PC-3 (cell line): ENCODE measurements at regions not wholly inside any gene's neighbourhood (a gene's known extent, or its start where the extent isn't known, plus 50 kb on each side); places are given as distances from the start of the nearest gene placed in this dataset.

Experiments used
- ATAC-seq: fragments of 200-7000 bp; cut with Tn5 transposase; 2 replicates; pipeline ENCODE4 v1.9.1; 2020; ENCODE audit warnings: mild to moderate bottlenecking, moderate library complexity
- BruUV-seq: library from RNA; stranded (reverse); fragments of 400-500 nt; replicated peaks from 2 replicates; lab custom pipeline; 2021; lab: Mats Ljungman, UMichigan
- CTCF ChIA-PET: fragments of 300-600 bp; sonication (Branson Sonifier 250); formaldehyde crosslinking; loops from one replicate; lab custom pipeline; 2022; ENCODE audit warnings: antibody characterized with exemption; lab: Charles Lee
- POLR2A ChIA-PET: fragments of 300-600 bp; sonication (Branson Sonifier 250); formaldehyde crosslinking; loops from one replicate; lab custom pipeline; 2022; ENCODE audit warnings: antibody characterized with exemption; ENCODE audit not compliant: unreplicated experiment; lab: Charles Lee
- DNase-seq: peaks from one replicate; pipeline ENCODE4 v3.0.0-alpha.2; 2015
- H2AFZ ChIP-seq: fragments of 300-600 bp; sonication (generic); 2 replicates; pipeline ENCODE4 v1.6.0; 2016; ENCODE audit warnings: antibody characterized with exemption, low read length
- H3F3A ChIP-seq: fragments of 300-600 bp; sonication (generic); one replicate; pipeline ENCODE4 v1.6.0; 2017; ENCODE audit warnings: antibody characterized with exemption, low read length, control low read depth, mild to moderate bottlenecking; ENCODE audit not compliant: unreplicated experiment
- H3K27ac ChIP-seq: fragments of 300-600 bp; sonication (generic); 2 replicates; pipeline ENCODE4 v1.5.1; 2016; ENCODE audit warnings: mild to moderate bottlenecking, low read length
- H3K27me3 ChIP-seq: fragments of 300-600 bp; sonication (generic); 2 replicates; pipeline ENCODE4 v1.6.1; 2016; ENCODE audit warnings: low read length, mixed read lengths
- H3K36me3 ChIP-seq: fragments of 300-600 bp; sonication (generic); 2 replicates; pipeline ENCODE4 v1.6.1; 2016; ENCODE audit warnings: low read depth, mixed run types, low read length, mixed read lengths
- H3K4me1 ChIP-seq: fragments of 300-600 bp; sonication (generic); 2 replicates; pipeline ENCODE4 v1.5.1; 2016; ENCODE audit warnings: low read length; ENCODE audit not compliant: insufficient read depth
- H3K4me2 ChIP-seq: fragments of 300-600 bp; sonication (generic); 2 replicates; pipeline ENCODE4 v1.6.0; 2016; ENCODE audit warnings: low read length
- H3K4me3 ChIP-seq: fragments of 300-600 bp; sonication (generic); 2 replicates; pipeline ENCODE4 v1.5.1; 2016; ENCODE audit warnings: mild to moderate bottlenecking, low read length, mixed read lengths
- H3K79me2 ChIP-seq: fragments of 300-600 bp; sonication (generic); 2 replicates; pipeline ENCODE4 v1.6.1; 2017; ENCODE audit warnings: low read length, mixed read lengths
- H3K9ac ChIP-seq: fragments of 300-600 bp; sonication (generic); 2 replicates; pipeline ENCODE4 v1.6.0; 2016; ENCODE audit warnings: mild to moderate bottlenecking, low read length
- H3K9me2 ChIP-seq: fragments of 300-600 bp; sonication (generic); replicated peaks from 2 replicates; pipeline ENCODE4 v1.6.1; 2016; ENCODE audit warnings: mixed run types, low read length, mixed read lengths
- H3K9me3 ChIP-seq: fragments of 300-600 bp; sonication (generic); 2 replicates; pipeline ENCODE4 v1.6.1; 2016; ENCODE audit warnings: low read length, mixed read lengths
- H4K20me1 ChIP-seq: fragments of 300-600 bp; sonication (generic); 2 replicates; pipeline ENCODE4 v1.6.1; 2016; ENCODE audit warnings: low read length, mixed read lengths
- CTCF ChIP-seq: fragments of 300-600 bp; sonication (generic); conservative IDR thresholded peaks from 2 replicates; pipeline ENCODE4 v1.5.1; 2017; ENCODE audit warnings: antibody characterized with exemption, low read depth, mild to moderate bottlenecking, low read length
- EZH2 ChIP-seq: fragments of 300-600 bp; sonication (generic); IDR thresholded peaks from one replicate; pipeline ENCODE4 v1.6.1; 2017; ENCODE audit warnings: antibody characterized with exemption, mild to moderate bottlenecking, low read length; ENCODE audit not compliant: unreplicated experiment
- EZH2phosphoT487 ChIP-seq: fragments of 300-600 bp; sonication (generic); IDR thresholded peaks from 2 replicates; pipeline ENCODE4 v1.6.1; 2018; ENCODE audit warnings: mild to moderate bottlenecking, antibody characterized with exemption, low read length, borderline replicate concordance
- intact Hi-C: fragments of 100-400 bp; cut with micrococcal nuclease; formaldehyde crosslinking; loops from 2 replicates; pipeline ENCODE4 v1.9.0; 2023

GRCh38 chr6:141914646-141915045 is 218.1 kb upstream of the GJE1 start:
- Histone ChIP-seq H3K9me2 (no peaks in the 10 kb centered on the region), H4K20me1 (no peaks in the 10 kb centered on the region), H3K4me3 (no peak overlapping the region), H3K27me3 (no peaks in the 10 kb centered on the region), H3K9ac (no peak overlapping the region), H3K4me2 (no peak overlapping the region), H3F3A (no peaks in the 10 kb centered on the region), H3K79me2 (no peaks in the 10 kb centered on the region), H3K27ac (no peak overlapping the region), H2AFZ (no peak overlapping the region), H3K36me3 (no peaks in the 10 kb centered on the region), H3K9me3 (no peaks in the 10 kb centered on the region), H3K4me1 (no peaks in the 10 kb centered on the region)
- no peak; the same call in 1 of the 2 replicates for ATAC-seq
- ChIA-PET POLR2A (no interaction called here), CTCF (no interaction called here)
- intact Hi-C loops = no loop called here
- BruUV-seq = no TSS peak
- TF ChIP-seq EZH2phosphoT487 (no peak), EZH2 (no peak), CTCF (no peak)
- peak; percentile 3 for DNase-seq

GRCh38 chr6:141906569-141907080 is 226.1 kb upstream of the GJE1 start:
- no peak for ATAC-seq
- POLR2A ChIA-PET = no interaction called here
- no peaks in the 10 kb centered on the region for H3K9me2 ChIP-seq
- CTCF ChIA-PET = no interaction called here
- intact Hi-C loops = no loop called here
- H2AFZ ChIP-seq = no peak overlapping the region
- H3K4me2 ChIP-seq = no peak overlapping the region
- no peaks in the 10 kb centered on the region for H3K9me3 ChIP-seq
- no peaks in the 10 kb centered on the region for H4K20me1 ChIP-seq
- no peak for DNase-seq
- H3F3A ChIP-seq = no peaks in the 10 kb centered on the region
- no peaks in the 10 kb centered on the region for H3K79me2 ChIP-seq
- H3K27ac ChIP-seq = no peak overlapping the region
- no peaks in the 10 kb centered on the region for H3K36me3 ChIP-seq
- no peak overlapping the region for H3K4me3 ChIP-seq
- BruUV-seq = no TSS peak
- no peak overlapping the region for H3K9ac ChIP-seq
- H3K27me3 ChIP-seq = no peaks in the 10 kb centered on the region
- no peaks in the 10 kb centered on the region for H3K4me1 ChIP-seq
- TF ChIP-seq EZH2phosphoT487 = no peak
- no peak for TF ChIP-seq CTCF
- no peak for TF ChIP-seq EZH2

DNA sequence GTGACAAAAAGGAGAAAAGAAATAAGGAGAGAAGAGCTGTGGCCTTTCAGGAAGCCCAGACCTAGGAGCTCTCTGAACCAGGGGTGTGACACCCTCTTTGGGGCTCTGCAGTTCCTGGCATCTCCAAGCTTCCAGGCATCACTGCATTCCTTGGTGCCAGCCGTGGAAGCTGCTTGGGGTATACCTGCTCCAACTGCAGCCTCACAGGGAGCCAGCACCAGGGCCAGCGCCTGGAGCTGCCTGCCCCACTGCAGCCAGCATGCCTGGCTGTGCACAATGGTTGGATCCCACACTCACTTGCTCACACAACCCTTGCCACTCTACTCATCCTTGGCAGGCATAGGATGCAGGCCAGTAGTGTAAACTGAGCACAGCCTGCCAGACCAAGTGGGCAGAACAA is 242.1 kb upstream of the GJE1 start:
- H3K79me2 ChIP-seq = no peaks in the 10 kb centered on the region
- no peaks in the 10 kb centered on the region for H3F3A ChIP-seq
- DNase-seq = no peak
- H3K4me2 ChIP-seq = no peak overlapping the region
- no TSS peak for BruUV-seq
- ChIA-PET POLR2A (no interaction called here), CTCF (no interaction called here)
- no peak overlapping the region for H3K4me3 ChIP-seq
- TF ChIP-seq EZH2 (no peak), EZH2phosphoT487 (no peak), CTCF (no peak)
- H3K36me3 ChIP-seq = no peaks in the 10 kb centered on the region
- no peaks in the 10 kb centered on the region for H4K20me1 ChIP-seq
- no peak for ATAC-seq
- H3K9ac ChIP-seq = no peak overlapping the region
- H3K9me2 ChIP-seq = no peaks in the 10 kb centered on the region
- H3K27me3 ChIP-seq = no peaks in the 10 kb centered on the region
- H3K4me1 ChIP-seq = no peaks in the 10 kb centered on the region
- no peak overlapping the region for H3K27ac ChIP-seq
- H3K9me3 ChIP-seq = no peaks in the 10 kb centered on the region
- no peak overlapping the region for H2AFZ ChIP-seq
- intact Hi-C loops = no loop called here
